GM21390 (cell line): ENCODE measurements at regions not wholly inside any gene's neighbourhood (a gene's known extent, or its start where the extent isn't known, plus 50 kb on each side); places are given as distances from the start of the nearest gene placed in this dataset.

ENCODE experiments used
- ATAC-seq: cut with Tn5 transposase; IDR thresholded peaks from one replicate; pipeline ENCODE4 v1.9.1; 2021; ENCODE audit not compliant: unreplicated experiment

GRCh38 chr20:7822772-7823171 is 117.5 kb downstream of the HAO1 start:
- ATAC-seq, result no peak

- no peak for ATAC-seq
These were observed 111.8 kb downstream of the HAO1 start for GRCh38 chr20:7828437-7828836.

GRCh38 chr20:7829031-7829430 is 111.2 kb downstream of the HAO1 start:
- no peak for ATAC-seq

GRCh38 chr20:7829776-7830175 is 110.5 kb downstream of the HAO1 start:
- ATAC-seq, result no peak
